ENCODE measurements at regions not wholly inside any gene's neighbourhood (a gene's known extent, or its start where the extent isn't known, plus 50 kb on each side); places are given as distances from the start of the nearest gene placed in this dataset.

DNA sequence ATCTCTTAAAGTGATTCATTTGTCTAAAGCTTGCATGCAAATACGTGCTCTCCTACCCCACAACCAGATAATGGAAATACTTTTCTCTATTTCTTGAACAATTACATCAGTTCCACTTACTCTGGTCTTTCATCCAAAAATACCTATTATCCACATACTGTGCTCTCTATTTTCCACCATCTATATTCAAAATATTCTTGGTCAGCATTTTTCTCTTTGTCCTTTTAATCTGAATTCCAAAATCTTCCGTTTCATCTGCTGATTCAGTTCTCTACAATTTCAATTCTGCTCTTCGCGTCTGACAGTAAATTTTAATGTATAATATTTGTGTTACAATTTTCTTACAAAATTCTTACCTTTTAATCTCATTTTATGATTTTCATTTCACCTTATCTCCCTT is 110.3 kb downstream of the ZNF648 start:
- intact Hi-C loops (cut with DNase I) = no loop called here
- no peak for FAIRE-seq
- no peaks in the 10 kb centered on the region for H3K4me1 ChIP-seq
- H3K27me3 ChIP-seq = no peaks in the 10 kb centered on the region
- no peak overlapping the region for H3K4me3 ChIP-seq
- no peak for ATAC-seq
- TF ChIP-seq, protein P1, sequence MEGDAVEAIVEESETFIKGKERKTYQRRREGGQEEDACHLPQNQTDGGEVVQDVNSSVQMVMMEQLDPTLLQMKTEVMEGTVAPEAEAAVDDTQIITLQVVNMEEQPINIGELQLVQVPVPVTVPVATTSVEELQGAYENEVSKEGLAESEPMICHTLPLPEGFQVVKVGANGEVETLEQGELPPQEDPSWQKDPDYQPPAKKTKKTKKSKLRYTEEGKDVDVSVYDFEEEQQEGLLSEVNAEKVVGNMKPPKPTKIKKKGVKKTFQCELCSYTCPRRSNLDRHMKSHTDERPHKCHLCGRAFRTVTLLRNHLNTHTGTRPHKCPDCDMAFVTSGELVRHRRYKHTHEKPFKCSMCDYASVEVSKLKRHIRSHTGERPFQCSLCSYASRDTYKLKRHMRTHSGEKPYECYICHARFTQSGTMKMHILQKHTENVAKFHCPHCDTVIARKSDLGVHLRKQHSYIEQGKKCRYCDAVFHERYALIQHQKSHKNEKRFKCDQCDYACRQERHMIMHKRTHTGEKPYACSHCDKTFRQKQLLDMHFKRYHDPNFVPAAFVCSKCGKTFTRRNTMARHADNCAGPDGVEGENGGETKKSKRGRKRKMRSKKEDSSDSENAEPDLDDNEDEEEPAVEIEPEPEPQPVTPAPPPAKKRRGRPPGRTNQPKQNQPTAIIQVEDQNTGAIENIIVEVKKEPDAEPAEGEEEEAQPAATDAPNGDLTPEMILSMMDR (IDR thresholded peaks at IDR 0.05) = no peak
- H3K9me3 ChIP-seq = no peaks in the 10 kb centered on the region
- no peak for DNase-seq
- 63 to 72% methylated on average over 4 of the region's 4 CpGs for WGBS, 2 donors
- no peaks in the 10 kb centered on the region for H3K36me3 ChIP-seq
- H3K27ac ChIP-seq = no peak overlapping the region

DNA sequence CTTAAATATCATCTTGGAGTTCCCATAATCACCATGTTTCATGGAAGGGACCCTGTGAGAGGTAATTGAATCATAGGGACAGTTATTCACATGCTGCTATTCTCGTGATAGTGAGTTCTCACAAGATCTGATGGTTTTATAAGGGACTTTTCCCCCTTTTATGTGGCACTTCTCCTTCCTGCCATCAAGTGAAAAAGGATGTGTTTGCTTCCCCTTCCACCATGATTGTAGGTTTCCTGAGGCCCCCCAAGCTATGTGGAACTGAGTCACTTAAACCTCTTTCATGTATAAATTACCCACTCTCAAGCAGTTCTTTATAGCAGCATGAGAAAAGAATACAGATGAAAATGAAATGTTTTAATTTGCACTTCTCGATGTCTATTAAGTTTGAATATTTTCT is 112.0 kb downstream of the ZNF648 start:
- 50 to 52% methylated on average over 2 of the region's 2 CpGs for WGBS, 2 donors
- Histone ChIP-seq H3K4me3 (no peak overlapping the region), H3K4me1 (no peaks in the 10 kb centered on the region), H3K36me3 (no peaks in the 10 kb centered on the region), H3K27ac (no peak overlapping the region), H3K9me3 (no peaks in the 10 kb centered on the region), H3K27me3 (no peaks in the 10 kb centered on the region)
- ATAC-seq (no peak), DNase-seq (no peak), FAIRE-seq (no peak)
- intact Hi-C loops (cut with DNase I) = loop anchor here in 1 of 3 donors (10.0 kb wide), 1 partner anchor 465 kb away; the partner anchor contains the start of gene CACNA1E
- TF ChIP-seq, protein P1 (IDR thresholded peaks at IDR 0.05) = no peak

DNA sequence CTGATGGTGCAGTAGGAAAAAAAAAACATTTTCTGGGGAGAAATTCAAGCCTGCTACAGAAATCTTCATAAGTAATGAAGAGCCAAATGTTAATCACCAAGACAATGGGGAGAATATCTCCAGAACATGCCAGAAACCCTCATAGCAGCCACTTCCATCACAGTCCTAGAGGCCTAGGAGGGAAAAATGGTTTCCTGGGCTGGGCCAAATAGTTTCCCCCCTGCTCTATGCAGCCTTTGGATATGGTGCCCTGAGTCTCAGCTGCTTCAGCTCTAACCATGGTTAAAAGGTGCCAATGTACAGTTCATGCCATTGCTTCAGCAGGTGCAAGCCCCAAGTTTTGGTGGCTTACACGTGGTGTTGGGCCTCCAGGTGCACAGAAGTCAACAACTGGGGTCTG is 113.1 kb downstream of the ZNF648 start:
- no peak for ATAC-seq

DNA sequence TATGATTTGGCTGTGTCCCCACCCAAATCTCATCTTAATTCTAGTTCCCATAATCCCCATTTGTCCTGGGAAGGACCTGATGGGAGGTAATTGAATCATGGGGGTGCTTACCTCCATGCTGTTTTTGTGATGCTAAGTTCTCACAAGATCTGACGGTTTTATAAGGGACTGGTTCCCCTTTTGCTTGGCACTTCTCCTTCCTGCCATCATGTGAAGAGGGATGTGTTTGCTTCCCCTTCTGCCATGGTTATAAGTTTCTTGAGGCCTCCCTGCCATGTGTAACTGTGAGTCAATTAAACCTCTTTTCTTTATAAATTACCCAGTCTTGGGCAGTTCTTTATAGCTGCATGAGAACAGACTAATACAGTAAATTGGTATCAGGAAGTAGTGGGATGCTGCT is 114.1 kb downstream of the ZNF648 start:
- Histone ChIP-seq H3K27ac (no peak overlapping the region), H3K4me1 (no peaks in the 10 kb centered on the region), H3K9me3 (no peaks in the 10 kb centered on the region), H3K36me3 (no peaks in the 10 kb centered on the region), H3K27me3 (no peaks in the 10 kb centered on the region), H3K4me3 (no peak overlapping the region)
- DNase-seq (no peak), ATAC-seq (no peak), FAIRE-seq (no peak)
- WGBS, 2 donors = 71 to 74% methylated on average over 1 of the region's 1 CpG
- TF ChIP-seq, protein P1 (IDR thresholded peaks at IDR 0.05) = no peak
- intact Hi-C loops (cut with DNase I) = loop anchor here in 1 of 3 donors (10.0 kb wide), 1 partner anchor 463 kb away; the partner anchor contains the start of gene CACNA1E

More for the DNA sequence above, 113.1 kb downstream of the ZNF648 start:
- intact Hi-C loops (cut with DNase I) = loop anchor here in 1 of 3 donors (10.0 kb wide), 1 partner anchor 464 kb away; the partner anchor contains the start of gene CACNA1E
- TF ChIP-seq, protein P1 (IDR thresholded peaks at IDR 0.05) = no peak
- H3K36me3 ChIP-seq = no peaks in the 10 kb centered on the region
- FAIRE-seq (no peak), DNase-seq (no peak)
- no peak overlapping the region for H3K4me3 ChIP-seq
- H3K4me1 ChIP-seq = no peaks in the 10 kb centered on the region
- no peaks in the 10 kb centered on the region for H3K9me3 ChIP-seq
- no peaks in the 10 kb centered on the region for H3K27me3 ChIP-seq
- no peak overlapping the region for H3K27ac ChIP-seq
- WGBS, 2 donors = 28 to 32% methylated on average over 1 of the region's 1 CpG

DNA sequence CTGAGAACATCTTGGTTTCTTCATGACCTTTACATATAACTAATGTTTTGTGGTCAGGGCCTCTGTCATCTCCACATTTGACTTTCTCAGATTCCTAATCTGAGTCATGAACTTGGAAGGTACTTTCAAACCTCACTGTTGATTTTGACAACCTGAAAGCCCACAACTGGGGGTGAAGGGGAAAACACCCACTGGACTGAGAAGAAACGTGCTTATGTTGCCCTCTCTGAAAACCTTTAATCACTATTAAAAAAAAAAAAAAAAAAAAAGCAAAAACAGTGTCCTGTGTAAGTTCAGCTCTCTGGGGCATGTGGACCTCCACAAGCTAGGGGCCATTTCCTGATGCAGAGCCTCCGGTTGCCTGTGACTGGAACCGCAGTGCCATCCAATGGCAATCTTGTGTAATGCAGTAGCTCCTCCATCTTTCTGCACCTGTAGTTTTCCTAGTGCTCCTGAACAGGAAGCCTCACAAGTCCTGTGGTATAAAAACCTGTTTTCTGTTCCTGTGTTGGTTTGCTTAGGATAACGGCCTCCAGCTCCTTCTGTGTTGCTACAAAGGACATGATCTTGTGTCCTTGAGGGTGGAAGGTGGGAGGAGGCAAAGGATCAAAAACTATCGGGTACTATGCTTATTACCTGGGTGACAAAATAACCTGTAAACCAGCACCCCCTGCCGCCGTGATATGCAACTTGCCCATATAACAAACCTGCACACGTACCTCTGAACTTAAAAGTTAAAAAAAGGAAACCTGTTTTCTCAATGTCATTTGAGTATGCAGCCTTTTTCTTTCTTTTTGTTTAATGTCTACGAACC is 124.5 kb downstream of the ZNF648 start:
- no peak for FAIRE-seq

More for the DNA sequence above, 124.5 kb downstream of the ZNF648 start:
- H3K36me3 ChIP-seq = no peaks in the 10 kb centered on the region
- H3K27me3 ChIP-seq = no peaks in the 10 kb centered on the region
- TF ChIP-seq, protein P1 (IDR thresholded peaks at IDR 0.05) = peak; percentile 12 to 36 (median 22)
- DNase-seq = peak in 5 of 6 donors; percentile 29 to 67 (median 43)
- no peaks in the 10 kb centered on the region for H3K4me1 ChIP-seq
- ATAC-seq = peak; percentile 95 to 100 (median 98)
- H3K9me3 ChIP-seq = no peaks in the 10 kb centered on the region
- intact Hi-C loops (cut with DNase I) = loop anchor here in 1 of 3 donors (10.0 kb wide), 1 partner anchor 452 kb away; the partner anchor contains the start of gene CACNA1E
- H3K4me3 ChIP-seq = peak overlapping the region in 1 of 4 donors; percentile 23
- no peak overlapping the region for H3K27ac ChIP-seq
- 9 to 14% methylated on average over 9 of the region's 9 CpGs for WGBS, 2 donors

Measured in pancreas (tissue), 10 donors.